Suprapubic skin (tissue), 4 donors: ENCODE measurements at regions not wholly inside any gene's neighbourhood (a gene's known extent, or its start where the extent isn't known, plus 50 kb on each side); places are given as distances from the start of the nearest gene placed in this dataset.

Experiments used
- CTCF ChIP-seq, 2 donors: fragments of 200-600 bp in 1 of 2; fragments of 450-650 bp in 1 of 2; sonication (generic) in 1 of 2; IDR thresholded peaks; one replicate each; pipeline ENCODE4 v1.5.1; 2016 to 2019; ENCODE audit warnings: antibody characterized with exemption in 2 of 2, mild to moderate bottlenecking in 1 of 2, moderate library complexity in 1 of 2
- EP300 ChIP-seq: sonication (generic); formaldehyde crosslinking; IDR thresholded peaks from one replicate; pipeline ENCODE4 v1.6.1; 2017; ENCODE audit warnings: antibody characterized with exemption
- POLR2A ChIP-seq, 2 donors: fragments of 450-650 bp; IDR thresholded peaks; one replicate each; pipeline ENCODE4 v1.6.1; 2017; ENCODE audit warnings: antibody characterized with exemption in 2 of 2, mild to moderate bottlenecking in 2 of 2, moderate library complexity in 2 of 2
- POLR2AphosphoS5 ChIP-seq, 3 donors: sonication (generic); formaldehyde crosslinking; IDR thresholded peaks; one replicate each; pipeline ENCODE4 v1.6.1; 2017; ENCODE audit warnings: antibody characterized with exemption in 3 of 3

DNA sequence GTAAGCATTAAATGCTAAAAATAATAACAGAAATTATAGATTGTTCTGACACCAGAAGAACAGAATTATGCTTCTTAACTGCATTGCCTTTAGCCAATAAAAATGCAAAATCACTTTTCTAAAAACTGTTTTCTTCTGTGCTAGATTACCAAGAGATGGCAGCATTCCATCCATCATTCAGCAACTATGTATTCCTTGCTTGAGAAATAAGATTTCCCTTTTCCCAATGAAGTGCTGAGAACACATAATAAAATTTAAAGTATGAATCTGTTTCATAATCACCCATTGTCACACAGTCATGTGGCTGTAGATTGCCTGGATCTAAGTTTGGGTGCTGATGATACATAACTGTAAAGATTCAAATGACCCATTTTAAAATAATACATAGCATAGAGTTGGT is 504.2 kb downstream of the TDRD15 start:
- TF ChIP-seq CTCF (IDR thresholded peaks at IDR 0.05) (no peak), POLR2A (IDR thresholded peaks at IDR 0.05) (no peak), EP300 (no peak), POLR2AphosphoS5 (IDR thresholded peaks at IDR 0.05) (no peak)
